ENCODE measurements at regions not wholly inside any gene's neighbourhood (a gene's known extent, or its start where the extent isn't known, plus 50 kb on each side); places are given as distances from the start of the nearest gene placed in this dataset.

DNA sequence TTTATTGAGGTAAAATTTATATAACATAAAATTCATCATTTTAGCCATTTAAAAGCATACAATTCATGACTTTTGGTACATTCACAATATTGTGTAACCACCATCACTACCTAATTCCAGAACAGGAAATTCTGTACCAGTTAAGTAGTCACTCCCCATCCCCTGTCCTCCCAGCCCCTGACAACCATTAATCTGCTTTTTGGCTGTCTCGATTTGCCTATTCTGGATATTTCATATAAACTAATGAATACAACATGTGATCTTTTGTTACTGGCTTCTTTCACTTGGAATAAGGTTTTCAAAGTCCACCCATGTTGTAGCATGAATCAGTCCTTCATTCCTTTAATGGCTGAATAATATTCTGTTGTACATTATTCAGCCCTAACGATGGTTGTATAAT, 115.6 kb upstream of the KLF14 start:
- TF ChIP-seq, protein P1, sequence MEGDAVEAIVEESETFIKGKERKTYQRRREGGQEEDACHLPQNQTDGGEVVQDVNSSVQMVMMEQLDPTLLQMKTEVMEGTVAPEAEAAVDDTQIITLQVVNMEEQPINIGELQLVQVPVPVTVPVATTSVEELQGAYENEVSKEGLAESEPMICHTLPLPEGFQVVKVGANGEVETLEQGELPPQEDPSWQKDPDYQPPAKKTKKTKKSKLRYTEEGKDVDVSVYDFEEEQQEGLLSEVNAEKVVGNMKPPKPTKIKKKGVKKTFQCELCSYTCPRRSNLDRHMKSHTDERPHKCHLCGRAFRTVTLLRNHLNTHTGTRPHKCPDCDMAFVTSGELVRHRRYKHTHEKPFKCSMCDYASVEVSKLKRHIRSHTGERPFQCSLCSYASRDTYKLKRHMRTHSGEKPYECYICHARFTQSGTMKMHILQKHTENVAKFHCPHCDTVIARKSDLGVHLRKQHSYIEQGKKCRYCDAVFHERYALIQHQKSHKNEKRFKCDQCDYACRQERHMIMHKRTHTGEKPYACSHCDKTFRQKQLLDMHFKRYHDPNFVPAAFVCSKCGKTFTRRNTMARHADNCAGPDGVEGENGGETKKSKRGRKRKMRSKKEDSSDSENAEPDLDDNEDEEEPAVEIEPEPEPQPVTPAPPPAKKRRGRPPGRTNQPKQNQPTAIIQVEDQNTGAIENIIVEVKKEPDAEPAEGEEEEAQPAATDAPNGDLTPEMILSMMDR (IDR thresholded peaks at IDR 0.05) = no peak
- no peak for TF ChIP-seq POLR2A (IDR thresholded peaks at IDR 0.05)
- Histone ChIP-seq H3K27me3 (no peaks in the 10 kb centered on the region), H3K4me3 (no peak overlapping the region), H3K36me3 (no peaks in the 10 kb centered on the region), H3K9me3 (no peaks in the 10 kb centered on the region), H3K4me1 (no peaks in the 10 kb centered on the region), H3K27ac (no peak overlapping the region)
- no peak for DNase-seq

DNA sequence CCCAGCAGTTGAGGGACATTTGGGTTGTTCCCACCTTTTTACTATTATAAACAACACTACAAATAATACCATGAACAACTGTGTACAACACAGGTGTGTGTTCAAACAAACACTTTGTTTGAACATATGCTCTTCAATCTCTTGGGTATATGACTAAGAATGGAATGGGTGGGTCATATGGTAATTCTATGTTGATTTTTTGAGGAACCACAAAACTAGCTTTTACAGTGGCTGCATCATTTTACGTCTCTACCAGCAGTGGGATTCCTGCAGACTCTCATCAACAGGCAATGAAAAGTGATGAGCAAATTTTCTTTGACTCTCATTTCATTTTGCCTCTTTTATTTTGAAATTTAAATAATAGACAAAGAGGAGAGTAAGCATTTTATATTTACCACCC, 116.9 kb upstream of the KLF14 start:
- Histone ChIP-seq H3K9me3 (peaks cover 0 to 7% (median 0%) of the 10 kb centered on the region in 4 donors), H3K27ac (no peak overlapping the region), H3K36me3 (peaks cover 0 to 11% (median 0%) of the 10 kb centered on the region in 3 donors), H3K4me3 (no peak overlapping the region), H3K4me1 (no peaks in the 10 kb centered on the region), H3K27me3 (no peaks in the 10 kb centered on the region)
- TF ChIP-seq, protein P1 (IDR thresholded peaks at IDR 0.05) = no peak
- TF ChIP-seq POLR2A (IDR thresholded peaks at IDR 0.05) = no peak
- DNase-seq = no peak

DNA sequence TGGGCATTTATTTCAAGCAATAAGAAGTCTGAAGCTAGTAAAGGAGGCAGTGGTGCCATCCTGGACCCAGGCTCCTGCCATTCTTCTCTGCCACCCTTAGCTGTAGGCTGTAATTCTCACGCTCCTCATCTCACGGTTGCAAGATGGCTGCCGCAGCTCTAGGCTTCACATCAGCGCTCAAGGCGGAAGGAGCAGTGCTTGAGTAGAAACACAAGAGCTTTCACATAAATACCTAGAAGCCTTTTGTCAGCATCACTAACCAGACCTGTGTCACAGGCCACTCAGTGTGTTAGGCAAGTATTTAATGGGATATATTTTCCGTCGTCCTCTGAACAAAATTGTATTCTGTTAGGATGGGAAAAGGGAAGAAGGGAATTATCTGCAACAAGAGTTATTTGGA, 118.9 kb upstream of the KLF14 start:
- DNase-seq = no peak
- H3K4me1 ChIP-seq = no peaks in the 10 kb centered on the region
- peaks cover 0 to 17% (median 0%) of the 10 kb centered on the region in 3 donors for H3K36me3 ChIP-seq
- no peak for TF ChIP-seq POLR2A (IDR thresholded peaks at IDR 0.05)
- TF ChIP-seq, protein P1 (IDR thresholded peaks at IDR 0.05) = no peak
- no peak overlapping the region for H3K27ac ChIP-seq
- H3K4me3 ChIP-seq = no peak overlapping the region
- H3K9me3 ChIP-seq = peaks cover 0 to 16% (median 5%) of the 10 kb centered on the region in 4 donors
- H3K27me3 ChIP-seq = no peaks in the 10 kb centered on the region

DNA sequence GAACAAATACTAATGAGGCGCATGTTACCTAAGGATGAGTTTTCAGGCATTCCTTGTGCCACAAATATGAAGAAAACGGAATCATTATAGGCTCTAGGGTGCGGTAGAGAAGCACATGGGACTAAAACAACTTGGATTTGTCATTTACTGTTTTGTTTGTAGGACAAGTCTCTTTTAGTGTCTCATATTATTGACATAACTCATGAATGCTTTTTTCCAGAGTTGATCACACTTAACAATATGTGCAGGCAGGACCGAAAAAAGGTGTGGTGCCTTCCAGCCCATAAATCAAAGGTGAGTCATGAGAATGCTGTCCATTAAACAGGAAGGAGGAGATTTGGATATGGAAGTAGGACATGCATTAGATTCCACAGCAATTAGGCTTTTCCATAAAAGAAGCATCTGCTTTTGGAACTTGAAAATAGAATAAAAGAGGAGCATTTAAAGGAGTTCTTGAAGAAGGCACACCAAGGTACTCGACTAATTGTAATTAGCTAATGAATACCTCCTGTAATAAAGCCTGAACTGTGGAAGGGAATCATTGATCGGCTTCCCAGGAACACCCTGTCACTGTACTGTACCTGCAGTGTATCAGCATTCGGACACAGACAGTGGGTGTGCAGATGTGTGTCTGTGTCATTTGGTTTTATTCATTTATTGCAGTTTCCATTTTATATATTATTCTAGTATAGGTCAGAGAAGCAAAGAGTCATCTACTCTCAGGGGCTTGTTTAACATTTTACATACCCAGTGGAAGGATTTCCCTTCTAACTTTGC, 119.7 kb upstream of the KLF14 start:
- Histone ChIP-seq H3K4me1 (no peaks in the 10 kb centered on the region), H3K27me3 (no peaks in the 10 kb centered on the region), H3K36me3 (peaks cover 0 to 17% (median 0%) of the 10 kb centered on the region in 3 donors), H3K9me3 (peaks cover 0 to 16% (median 5%) of the 10 kb centered on the region in 4 donors), H3K4me3 (no peak overlapping the region), H3K27ac (no peak overlapping the region)
- DNase-seq = no peak
- TF ChIP-seq, protein P1 (IDR thresholded peaks at IDR 0.05) = no peak

DNA sequence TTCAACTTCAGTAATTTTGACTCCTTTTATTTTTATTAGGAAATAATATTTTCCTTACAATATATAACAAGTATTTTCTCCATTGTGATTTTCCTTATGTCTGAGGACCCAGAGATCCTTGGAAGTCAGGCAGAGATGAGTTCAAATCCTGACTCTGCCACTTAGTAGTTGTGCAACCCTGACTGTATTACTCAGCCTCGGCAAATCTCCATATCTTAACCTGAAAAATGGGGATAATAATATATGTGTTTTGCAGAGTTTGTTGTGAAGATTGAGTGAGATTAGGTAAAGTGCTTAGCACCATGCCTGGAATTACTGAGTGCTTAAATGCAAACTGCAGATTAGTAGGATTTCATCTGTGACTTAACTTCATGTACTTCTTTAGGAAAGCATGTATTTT, 120.5 kb upstream of the KLF14 start:
- Histone ChIP-seq H3K36me3 (peaks cover 0 to 17% (median 0%) of the 10 kb centered on the region in 3 donors), H3K27ac (no peak overlapping the region), H3K4me3 (no peak overlapping the region), H3K9me3 (peaks cover 0 to 16% (median 5%) of the 10 kb centered on the region in 4 donors), H3K4me1 (no peaks in the 10 kb centered on the region), H3K27me3 (no peaks in the 10 kb centered on the region)
- TF ChIP-seq POLR2A (IDR thresholded peaks at IDR 0.05) = no peak
- TF ChIP-seq, protein P1 (IDR thresholded peaks at IDR 0.05) = no peak
- DNase-seq = no peak

Measured in Peyer's patch (tissue), 4 donors.